GM19043 (cell line): ENCODE measurements at regions not wholly inside any gene's neighbourhood (a gene's known extent, or its start where the extent isn't known, plus 50 kb on each side); places are given as distances from the start of the nearest gene placed in this dataset.
"Not testable (repeated sequence)": the region's sequence is repeated elsewhere in the genome, so short reads cannot be mapped to it uniquely, and the experiment has no call there.

ENCODE experiments used
- ATAC-seq: cut with Tn5 transposase; IDR thresholded peaks from one replicate; pipeline ENCODE4 v1.9.1; 2021; ENCODE audit warnings: low read depth; ENCODE audit not compliant: unreplicated experiment

DNA sequence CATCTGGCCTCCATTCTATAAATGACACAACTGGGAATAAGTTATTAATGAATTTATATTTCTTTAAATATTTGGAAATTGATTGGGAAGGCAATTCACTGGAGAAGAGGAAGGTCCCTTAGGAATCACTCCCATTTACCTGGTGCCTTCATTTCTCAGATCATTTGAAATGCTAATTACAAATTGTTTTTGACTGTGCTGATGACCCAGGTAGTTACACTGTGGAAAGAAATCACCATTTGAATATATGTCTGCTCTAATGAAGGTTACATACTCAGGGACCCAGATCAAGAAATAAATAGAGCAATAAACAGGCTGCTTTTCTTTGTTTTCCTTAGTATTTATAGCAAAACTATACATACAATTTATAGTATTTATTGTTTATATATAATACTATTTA, 1759.1 kb downstream of the ARAP2 start:
- no peak for ATAC-seq

DNA sequence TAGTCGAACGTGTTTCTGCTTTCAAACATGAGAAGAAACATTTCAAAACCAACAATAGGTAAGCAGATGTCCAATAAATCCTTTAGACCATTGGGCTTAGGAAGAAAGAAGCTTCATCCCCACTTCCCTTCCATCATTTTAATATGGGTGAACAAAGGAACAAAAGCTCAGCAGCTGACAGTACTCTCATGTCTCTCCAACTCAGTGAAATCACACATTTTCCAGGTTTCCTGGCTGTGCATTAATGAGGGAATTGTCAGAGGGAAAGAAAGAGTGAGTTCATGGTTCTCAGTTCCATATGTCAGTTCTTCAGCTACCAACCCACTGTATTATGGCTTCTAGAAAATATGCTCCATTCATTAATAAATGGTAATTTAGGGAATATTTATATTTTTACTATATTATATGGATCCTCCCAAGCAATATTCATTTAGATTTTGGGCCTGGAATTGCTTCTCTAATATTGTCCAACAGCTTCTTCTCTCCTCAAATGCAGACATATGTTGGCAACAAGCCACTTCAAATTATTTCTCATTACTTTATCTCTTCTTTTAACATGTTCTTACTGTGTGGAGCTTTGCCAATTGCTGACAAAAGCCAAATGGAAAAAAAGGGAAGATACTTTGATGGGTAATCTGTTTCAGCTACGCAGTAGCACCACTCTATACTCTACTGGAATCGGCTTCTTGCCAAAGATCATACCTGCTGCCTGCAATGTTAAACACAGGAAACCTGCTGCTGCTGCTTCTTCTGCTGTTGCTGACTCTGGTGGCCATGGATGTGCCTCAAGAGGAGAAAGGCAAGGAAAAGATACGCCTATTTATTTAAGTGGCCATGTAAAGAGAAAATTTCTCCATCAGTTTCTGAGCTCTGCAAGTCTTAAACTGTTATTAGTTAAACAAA, 1757.6 kb downstream of the ARAP2 start:
- ATAC-seq = no peak

- no peak for ATAC-seq
These were observed 1751.9 kb downstream of the ARAP2 start for GRCh38 chr4:34492414-34492813.

DNA sequence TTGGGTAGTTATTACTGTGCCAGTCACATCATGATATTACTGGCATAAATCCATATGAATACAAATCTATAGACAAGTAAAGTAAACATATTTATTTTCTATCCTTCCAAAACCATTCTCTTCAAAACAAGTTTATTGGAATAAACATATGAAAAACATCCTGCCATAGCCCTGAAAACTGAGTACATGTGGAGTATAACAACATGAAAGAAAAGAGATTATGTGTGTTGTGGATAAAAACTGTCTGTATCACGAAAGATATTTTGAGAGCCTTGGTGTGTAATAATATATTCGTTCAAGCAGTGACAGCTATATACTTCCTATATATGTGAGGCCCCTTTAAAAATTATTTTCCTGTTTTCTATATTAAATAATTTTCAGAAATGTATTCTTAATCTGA, 1742.2 kb downstream of the ARAP2 start:
- no peak for ATAC-seq

DNA sequence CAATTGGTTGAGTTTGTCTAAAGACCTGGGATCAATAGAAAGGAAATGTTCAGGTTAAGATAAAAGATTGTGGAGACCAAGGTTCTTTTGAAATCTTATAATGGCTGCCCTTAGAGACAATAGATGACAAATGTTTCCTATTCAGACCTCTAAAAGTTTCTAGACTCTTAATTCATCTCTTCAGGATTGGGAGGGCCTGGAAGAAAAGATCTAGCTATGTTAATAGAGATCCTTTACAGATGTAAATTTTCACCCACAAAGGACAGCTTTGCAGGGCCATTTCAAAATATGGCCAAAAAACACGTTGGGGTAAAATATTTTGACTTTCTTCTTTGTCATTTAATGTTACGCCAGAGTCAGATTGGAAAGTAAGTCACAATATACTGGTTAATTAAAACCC, 1739.6 kb downstream of the ARAP2 start:
- not testable (repeated sequence) for ATAC-seq

DNA sequence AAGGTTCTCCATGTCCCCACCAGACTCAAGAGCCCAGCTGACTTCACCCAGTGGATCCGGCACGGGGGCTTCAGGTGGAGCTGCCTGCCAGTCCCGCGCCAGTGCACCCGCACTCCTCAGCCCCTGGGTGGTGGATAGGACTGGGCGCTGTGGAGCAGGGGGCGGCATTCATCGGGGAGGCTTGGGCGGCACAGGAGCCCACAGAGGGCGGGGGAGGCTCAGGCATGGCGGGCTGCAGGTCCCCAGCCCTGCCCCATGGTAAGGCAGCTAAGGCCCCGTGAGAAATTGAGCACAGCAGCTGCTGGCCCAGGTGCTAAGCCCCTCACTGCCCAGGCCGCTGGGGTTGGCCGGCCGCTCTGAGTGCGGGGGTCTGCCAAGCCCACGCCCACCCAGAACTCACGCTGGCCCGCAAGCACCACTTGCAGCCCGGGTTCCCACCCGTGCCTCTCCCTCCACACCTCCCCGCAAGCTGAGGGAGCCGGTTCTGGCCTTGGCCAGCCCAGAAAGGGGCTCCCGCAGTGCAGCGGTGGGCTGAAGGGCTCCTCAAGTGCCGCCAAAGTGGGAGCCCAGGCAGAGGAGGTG, 1737.7 kb downstream of the ARAP2 start:
- ATAC-seq = not testable (repeated sequence)

DNA sequence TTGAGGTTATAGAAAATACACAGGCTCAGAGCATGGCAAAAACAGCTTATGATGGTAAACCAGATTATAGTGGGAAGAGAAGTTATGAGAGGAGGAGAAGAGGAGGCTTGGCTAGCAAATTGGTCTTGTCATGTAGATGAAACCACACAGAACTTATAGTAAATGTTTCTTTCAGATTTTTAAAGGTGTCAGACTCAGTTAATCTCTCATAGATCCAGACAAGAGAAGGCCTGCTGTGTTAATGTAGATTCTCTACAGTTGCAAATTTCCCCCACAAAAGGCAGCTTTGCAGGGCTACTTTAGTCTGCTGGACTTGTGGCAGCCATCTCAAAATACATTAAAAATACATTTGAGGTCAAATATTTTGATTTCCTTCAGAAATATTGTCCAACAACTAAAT, 1731.7 kb downstream of the ARAP2 start:
- no peak for ATAC-seq

- no peak for ATAC-seq
These were observed 1727.8 kb downstream of the ARAP2 start for GRCh38 chr4:34516524-34516923.

DNA sequence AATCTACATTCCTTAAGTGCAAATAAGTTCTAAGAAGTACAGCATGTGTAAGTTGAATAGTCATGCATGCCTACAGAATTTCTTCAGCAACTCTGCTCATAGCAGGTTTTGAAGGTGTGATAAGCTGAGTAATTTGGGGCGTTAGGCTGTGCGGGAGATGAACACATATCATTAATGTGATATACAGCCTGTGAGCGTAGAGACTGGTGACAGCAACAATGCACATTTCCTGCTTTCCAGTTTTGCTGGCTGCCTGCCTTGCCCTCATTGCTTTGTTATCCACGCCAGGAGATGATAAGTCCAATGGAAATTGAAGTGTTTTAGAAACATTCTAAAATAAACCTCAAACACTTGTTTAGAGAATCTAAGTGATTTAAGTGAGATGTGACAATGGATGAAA, 1709.4 kb downstream of the ARAP2 start:
- ATAC-seq = no peak

- no peak for ATAC-seq
These were observed 1678.2 kb downstream of the ARAP2 start for GRCh38 chr4:34566091-34566490.

GRCh38 chr4:34572026-34572425, 1672.3 kb downstream of the ARAP2 start:
- ATAC-seq = no peak

DNA sequence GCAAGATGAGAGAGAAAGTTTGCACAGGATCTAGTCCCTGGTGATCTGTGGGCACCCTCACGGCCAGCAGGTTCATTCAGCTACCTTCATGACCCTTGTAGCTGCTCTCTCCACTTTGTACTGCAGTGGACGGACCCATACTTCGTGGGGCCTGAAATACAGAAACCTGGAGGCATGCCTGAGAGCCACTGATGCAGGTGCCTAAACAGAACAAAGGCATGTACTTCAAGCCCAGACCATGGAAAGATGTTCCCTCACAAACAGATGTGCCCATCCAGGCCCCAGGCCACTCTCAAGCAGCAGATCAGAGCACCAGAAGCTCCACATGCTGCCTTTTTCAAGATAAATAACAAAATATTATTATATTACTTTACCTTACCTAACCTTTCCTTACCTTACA, 1629.0 kb downstream of the ARAP2 start:
- no peak for ATAC-seq

- no peak for ATAC-seq
These were observed 1624.7 kb downstream of the ARAP2 start for GRCh38 chr4:34619531-34620162.

DNA sequence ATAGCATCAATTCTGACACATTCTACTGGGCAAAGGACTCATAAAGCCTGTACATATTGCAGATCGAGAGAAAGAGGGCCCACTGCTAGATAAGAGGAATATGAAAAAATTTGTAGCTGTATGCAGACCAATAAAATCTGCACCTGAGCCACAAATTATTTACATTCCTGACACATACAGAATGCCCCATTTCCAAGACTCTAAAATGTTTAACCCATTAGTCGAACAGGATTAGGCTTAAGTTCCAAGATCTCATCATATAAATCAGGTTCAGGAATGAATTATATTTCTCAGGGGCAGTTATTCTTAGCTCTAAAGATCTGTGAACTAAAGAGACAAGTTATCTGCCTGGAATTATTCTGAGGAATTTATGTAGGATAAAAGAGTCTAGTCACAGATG, 1615.8 kb downstream of the ARAP2 start:
- no peak for ATAC-seq

DNA sequence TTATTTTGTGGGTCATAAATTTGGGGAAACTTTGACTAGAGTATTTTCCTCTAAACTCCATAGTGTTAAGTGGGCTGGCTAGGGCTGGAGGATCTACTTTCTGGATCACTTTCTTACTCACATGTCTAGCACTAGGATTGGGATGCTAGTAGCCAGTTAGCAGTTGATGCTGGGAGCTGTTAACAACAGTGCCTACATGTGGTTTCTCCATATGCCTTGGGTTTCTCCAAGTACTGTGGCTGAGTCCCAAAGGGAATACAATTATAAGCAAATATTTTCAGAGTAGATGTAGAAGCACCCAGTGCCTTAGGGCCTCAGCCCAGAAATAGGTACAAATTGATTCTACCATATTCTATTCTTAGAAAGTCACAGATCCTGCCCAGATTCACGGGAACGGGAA, 1614.9 kb downstream of the ARAP2 start:
- ATAC-seq = no peak

DNA sequence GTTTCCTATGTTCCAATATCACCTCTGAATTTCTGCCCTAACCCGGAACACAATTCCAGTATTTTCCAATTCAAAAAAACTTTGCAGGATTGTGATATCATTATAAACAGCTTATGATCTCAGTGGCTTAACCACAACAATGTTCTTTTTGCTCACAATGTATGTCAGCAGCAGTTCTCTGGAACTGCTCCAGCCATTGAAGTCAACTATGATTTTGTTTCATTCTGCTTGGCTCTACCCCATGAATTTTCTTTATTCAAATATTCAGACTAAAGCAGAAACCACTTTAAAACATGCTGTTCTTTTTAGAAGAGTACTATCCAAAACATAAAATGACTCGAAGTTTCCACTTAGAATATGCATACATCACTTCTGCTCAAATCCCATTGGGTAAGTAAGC, 1611.1 kb downstream of the ARAP2 start:
- no peak for ATAC-seq

DNA sequence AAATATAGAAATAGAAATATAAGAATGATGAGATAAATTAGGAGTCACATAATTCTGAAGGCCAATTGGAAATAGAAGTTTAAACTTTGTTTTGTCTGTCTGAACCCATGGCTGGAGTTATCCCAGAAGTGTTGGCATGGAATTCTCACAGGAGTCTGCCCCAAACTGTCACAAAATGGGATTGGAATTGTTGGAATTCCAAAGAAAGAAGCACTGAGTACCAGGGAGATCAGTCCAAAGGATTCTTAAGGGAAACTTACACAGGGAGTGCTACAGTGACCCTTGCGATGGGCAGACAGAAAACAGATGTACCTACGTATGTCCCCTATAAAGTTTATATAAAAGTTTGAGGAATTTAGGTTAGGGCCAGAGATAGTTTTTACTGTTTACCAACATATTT, 1607.7 kb downstream of the ARAP2 start:
- ATAC-seq = no peak

DNA sequence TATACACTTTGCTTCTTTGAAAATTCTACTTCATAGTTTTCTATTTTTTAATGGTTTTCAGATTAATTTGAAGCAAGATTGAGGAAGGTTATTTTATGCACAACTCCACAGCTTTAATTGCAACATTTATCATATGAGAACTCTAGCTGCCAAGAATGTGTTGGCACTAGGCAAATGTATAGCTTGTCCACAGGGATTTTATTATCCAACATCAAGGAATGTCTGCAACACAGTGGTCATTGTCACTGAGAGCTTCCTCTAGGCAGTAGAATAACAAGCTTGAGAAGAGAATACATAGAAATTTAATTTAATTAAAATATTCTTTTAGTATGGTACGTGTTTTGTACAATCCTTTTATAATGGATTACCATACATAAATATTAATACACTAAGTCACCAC, 1600.8 kb downstream of the ARAP2 start:
- ATAC-seq = no peak

DNA sequence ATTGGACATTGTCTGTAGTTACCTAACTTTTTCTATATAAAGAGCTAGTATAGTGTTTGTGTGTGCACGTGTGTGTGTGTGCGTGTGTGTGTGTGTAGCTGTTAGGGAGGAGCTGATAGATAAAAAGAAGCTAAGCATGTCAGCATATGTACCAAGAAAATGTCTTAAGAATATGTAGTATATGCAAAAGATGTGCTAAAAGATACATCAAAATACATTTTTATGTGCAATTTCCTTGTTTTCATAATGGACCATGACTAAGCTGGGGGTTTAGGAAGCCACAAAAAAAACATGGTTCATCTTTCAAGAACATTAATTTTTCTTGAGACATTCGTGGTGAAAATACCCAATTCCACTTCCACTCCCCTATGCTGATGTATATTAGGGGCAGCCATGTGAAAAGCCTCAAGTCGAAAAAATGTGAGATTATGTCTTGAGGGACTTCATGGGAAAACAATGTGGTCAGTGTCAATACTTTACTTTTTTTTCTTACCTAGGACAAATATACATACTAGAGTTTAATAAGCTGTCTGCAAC, 1599.7 kb downstream of the ARAP2 start:
- no peak for ATAC-seq

DNA sequence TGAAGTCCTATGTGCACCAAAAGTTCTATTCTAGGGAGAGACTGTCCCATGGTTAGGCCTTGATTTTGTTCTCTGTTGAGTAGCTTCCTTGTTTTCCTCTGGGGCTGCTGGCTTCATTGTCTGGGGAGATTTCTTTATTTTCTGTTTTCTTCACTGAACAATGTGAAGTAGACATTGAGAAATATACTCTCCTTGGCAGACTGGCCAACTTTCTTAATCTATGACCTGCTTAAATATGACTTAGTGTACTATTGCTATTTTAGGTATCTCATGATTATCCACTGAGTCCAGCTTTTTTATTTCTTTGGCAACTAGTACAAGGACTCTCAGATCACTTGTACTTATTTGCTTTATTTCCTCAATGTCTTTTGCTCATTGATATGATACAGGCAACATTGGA, 1594.6 kb downstream of the ARAP2 start:
- no peak for ATAC-seq

DNA sequence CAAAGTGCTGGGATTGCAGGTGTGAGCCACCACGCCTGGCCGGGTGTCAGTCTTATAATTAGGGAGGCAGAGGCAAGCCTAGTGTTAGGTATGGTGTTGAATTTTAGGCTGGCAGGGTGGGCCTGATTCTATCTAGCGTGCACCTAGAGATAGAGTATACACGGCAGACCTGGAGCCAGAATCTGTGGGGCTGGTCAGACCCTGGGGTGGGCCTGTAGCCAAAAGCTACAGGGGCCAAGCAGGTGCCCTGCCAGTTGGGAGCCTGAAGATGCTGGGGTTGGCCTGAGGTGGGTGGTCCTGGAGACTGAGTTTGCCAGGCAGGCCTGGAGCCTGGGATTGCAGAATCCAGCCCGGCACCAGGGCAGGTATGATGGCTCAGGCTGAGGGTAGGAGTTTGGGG, 1580.3 kb downstream of the ARAP2 start:
- no peak for ATAC-seq

DNA sequence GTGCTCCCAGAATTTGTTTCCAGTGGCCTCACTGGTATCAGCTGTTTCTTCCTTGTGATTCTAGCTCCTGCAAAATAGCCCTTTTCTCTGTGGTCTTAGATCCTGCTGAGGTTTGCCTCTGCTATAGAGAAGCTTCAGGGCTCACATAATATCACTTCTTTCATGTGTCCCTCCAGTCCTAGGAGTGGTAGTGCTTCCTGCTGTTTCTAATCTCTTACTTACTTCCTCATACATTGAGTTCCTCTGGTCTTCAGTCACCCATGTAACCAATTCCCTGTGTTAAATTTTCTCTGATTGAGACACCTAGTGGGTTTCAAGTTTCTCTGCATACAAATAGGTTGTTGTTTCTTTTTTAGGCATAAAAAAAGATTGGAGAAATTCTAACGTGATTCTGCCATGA, 1567.9 kb downstream of the ARAP2 start:
- no peak for ATAC-seq
